OCI-M1 (cell line): ENCODE measurements at regions not wholly inside any gene's neighbourhood (a gene's known extent, or its start where the extent isn't known, plus 50 kb on each side); places are given as distances from the start of the nearest gene placed in this dataset.
"Not testable (repeated sequence)": the region's sequence is repeated elsewhere in the genome, so short reads cannot be mapped to it uniquely, and the experiment has no call there.

Source experiments
- DNase-seq: peaks from one replicate; lab custom pipeline; 2025; lab: John Stamatoyannopoulos, UW

- DNase-seq = peak; percentile 19
These were observed 338.0 kb downstream of the RMST start for GRCh38 chr12:97800561-97800960.

GRCh38 chr12:97801471-97802059 lies 339.0 kb downstream of the RMST start:
- no peak for DNase-seq

- DNase-seq = no peak
These were observed 342.5 kb downstream of the RMST start for GRCh38 chr12:97805146-97805545.

GRCh38 chr12:97813301-97813700 lies 350.7 kb downstream of the RMST start:
- no peak for DNase-seq

GRCh38 chr12:97821806-97822205 lies 359.2 kb downstream of the RMST start:
- DNase-seq = no peak

- DNase-seq = no peak
These were observed 372.9 kb downstream of the RMST start for GRCh38 chr12:97835541-97835940.

GRCh38 chr12:97837401-97837800 lies 374.8 kb downstream of the RMST start:
- no peak for DNase-seq

- no peak for DNase-seq
These were observed 385.4 kb downstream of the RMST start for GRCh38 chr12:97848051-97848450.

- no peak for DNase-seq
These were observed 391.9 kb downstream of the RMST start for GRCh38 chr12:97854477-97854876.

GRCh38 chr12:97862072-97862471 lies 399.5 kb downstream of the RMST start:
- DNase-seq = no peak

GRCh38 chr12:97875064-97875463 lies 412.5 kb downstream of the RMST start:
- no peak for DNase-seq

GRCh38 chr12:97876780-97877179 lies 414.2 kb downstream of the RMST start:
- DNase-seq = no peak

- no peak for DNase-seq
These were observed 414.8 kb downstream of the RMST start for GRCh38 chr12:97877404-97877803.

- no peak for DNase-seq
These were observed 424.0 kb downstream of the RMST start for GRCh38 chr12:97886511-97887176.

- not testable (repeated sequence) for DNase-seq
These were observed 435.3 kb downstream of the RMST start for GRCh38 chr12:97897881-97898280.

- DNase-seq = no peak
These were observed 436.9 kb downstream of the RMST start for GRCh38 chr12:97899529-97899928.

- no peak for DNase-seq
These were observed 437.4 kb downstream of the RMST start for GRCh38 chr12:97899956-97900355.

- DNase-seq = no peak
These were observed 440.8 kb downstream of the RMST start for GRCh38 chr12:97903356-97903755.

GRCh38 chr12:97907504-97907903 lies 444.9 kb downstream of the RMST start:
- DNase-seq = no peak

- DNase-seq = no peak
These were observed 448.0 kb downstream of the RMST start for GRCh38 chr12:97910559-97910958.

GRCh38 chr12:97912943-97913342 lies 450.3 kb downstream of the RMST start:
- no peak for DNase-seq

- no peak for DNase-seq
These were observed 459.5 kb downstream of the RMST start for GRCh38 chr12:97921979-97922722.

GRCh38 chr12:97923546-97923945 lies 460.9 kb downstream of the RMST start:
- no peak for DNase-seq
